ENCODE measurements at regions not wholly inside any gene's neighbourhood (a gene's known extent, or its start where the extent isn't known, plus 50 kb on each side); places are given as distances from the start of the nearest gene placed in this dataset.

DNA sequence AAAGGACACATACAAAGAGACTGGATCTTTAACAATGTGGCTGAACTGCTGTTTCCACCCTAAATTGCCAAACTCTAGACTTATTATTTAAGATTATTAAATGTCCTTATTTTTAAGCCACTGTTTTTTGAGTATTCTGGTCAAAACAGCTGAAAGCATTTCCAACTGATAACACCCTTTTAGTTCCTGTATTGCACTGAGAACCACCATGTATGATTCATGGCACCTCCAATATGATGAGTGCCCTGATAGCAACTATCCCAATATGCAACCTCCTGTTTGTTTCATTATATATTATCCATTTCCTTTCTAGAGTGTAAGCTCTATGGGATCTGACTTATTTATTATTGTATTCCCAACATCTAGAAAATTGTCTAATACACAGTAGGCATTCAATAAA is 269.4 kb downstream of the HHIPL2 start:
- Histone ChIP-seq H3K27ac (ENCODE audit: low read depth in 2 of 2, low read length in 2 of 2) (no peak overlapping the region), H3K4me3 (ENCODE audit: low read length in 3 of 3) (no peak overlapping the region), H3K36me3 (ENCODE audit: control insufficient read depth in 2 of 3, insufficient read depth in 3 of 3, low read length in 3 of 3) (no peaks in the 10 kb centered on the region), H3K27me3 (ENCODE audit: control insufficient read depth, insufficient read depth, low read length) (no peaks in the 10 kb centered on the region), H3K9ac (ENCODE audit: low read length in 3 of 3) (no peak overlapping the region), H3K4me1 (ENCODE audit: control insufficient read depth in 2 of 3, insufficient read depth in 2 of 3, low read depth in 1 of 3, low read length in 3 of 3) (no peaks in the 10 kb centered on the region), H3K9me3 (ENCODE audit: control insufficient read depth in 2 of 3, insufficient read depth in 1 of 3, low read length in 3 of 3) (no peaks in the 10 kb centered on the region)
- intact Hi-C loops (cut with DNase I), result no loop called here
- TF ChIP-seq, protein P1, sequence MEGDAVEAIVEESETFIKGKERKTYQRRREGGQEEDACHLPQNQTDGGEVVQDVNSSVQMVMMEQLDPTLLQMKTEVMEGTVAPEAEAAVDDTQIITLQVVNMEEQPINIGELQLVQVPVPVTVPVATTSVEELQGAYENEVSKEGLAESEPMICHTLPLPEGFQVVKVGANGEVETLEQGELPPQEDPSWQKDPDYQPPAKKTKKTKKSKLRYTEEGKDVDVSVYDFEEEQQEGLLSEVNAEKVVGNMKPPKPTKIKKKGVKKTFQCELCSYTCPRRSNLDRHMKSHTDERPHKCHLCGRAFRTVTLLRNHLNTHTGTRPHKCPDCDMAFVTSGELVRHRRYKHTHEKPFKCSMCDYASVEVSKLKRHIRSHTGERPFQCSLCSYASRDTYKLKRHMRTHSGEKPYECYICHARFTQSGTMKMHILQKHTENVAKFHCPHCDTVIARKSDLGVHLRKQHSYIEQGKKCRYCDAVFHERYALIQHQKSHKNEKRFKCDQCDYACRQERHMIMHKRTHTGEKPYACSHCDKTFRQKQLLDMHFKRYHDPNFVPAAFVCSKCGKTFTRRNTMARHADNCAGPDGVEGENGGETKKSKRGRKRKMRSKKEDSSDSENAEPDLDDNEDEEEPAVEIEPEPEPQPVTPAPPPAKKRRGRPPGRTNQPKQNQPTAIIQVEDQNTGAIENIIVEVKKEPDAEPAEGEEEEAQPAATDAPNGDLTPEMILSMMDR (IDR thresholded peaks at IDR 0.05; ENCODE audit: borderline replicate concordance, extremely low read depth, insufficient read depth), result no peak
- DNase-seq, result no peak
- FAIRE-seq, result no peak

DNA sequence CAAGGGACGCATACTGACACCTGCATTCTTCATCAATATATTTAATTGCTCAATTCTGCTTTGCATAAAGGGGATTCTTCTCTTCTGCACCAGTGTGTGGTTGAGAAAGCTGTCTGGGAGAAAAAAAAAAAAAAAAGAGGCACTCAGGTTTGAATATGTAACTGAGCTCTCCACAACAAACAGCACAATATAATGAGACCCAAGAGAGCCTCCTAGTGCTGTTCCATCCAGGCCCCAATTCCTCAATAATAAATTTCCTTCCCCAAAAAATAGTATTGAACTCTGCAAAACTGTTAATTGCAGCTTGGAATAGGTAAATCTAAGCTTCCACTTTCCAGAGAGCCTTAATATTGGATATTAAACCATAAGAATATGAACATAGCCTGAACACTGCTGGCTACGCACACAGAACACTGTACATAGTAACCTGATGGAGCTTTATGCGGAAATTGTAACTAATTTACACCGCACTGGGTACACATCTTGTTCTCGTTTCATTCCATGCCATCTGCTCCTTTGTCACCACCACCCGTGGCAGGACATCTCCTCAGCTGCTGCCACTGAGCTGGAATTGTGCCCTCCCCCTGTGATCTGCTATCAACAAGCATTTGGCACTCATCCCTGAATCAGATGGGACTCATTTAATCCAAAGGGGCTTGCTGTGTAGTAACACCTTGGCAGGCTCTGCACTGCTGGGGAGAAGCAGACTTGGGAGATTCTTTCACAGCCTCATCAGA is 272.0 kb downstream of the HHIPL2 start:
- no peak for FAIRE-seq

DNA sequence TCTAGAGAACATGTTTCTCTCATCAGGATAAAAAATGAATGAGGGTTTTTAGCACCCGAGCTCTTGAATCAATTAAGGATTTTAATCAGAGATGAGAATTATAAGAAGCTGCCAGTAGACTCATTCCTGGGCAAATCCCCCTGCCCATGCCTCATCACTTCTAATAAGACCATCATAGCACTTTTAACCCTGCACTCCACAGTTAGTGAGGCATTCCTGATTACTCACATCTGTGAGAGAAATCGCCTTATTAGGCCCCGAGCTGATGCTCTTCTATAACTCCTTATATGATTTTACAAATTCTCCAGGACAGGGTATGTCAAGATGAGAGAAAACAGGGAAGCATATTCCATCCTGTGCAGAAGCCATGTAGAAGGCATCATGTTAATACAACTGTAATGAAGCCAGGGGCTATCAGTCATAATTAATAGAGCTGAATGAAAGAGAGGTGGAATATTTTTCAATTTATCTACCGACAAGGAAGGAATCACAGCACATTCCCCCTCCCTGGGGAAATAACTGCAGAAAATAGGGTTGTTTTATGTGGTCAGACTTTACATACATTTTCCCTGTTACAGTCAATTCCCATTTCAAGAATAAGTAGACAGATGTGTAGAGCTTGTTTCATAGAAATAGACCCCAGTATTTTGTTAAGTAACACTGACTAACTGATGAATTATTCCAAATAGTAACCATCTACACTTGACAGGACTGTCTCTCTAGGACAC is 272.7 kb downstream of the HHIPL2 start:
- FAIRE-seq (no peak), DNase-seq (no peak)
- H3K9me3 ChIP-seq (ENCODE audit: control insufficient read depth in 2 of 3, insufficient read depth in 1 of 3, low read length in 3 of 3), result no peaks in the 10 kb centered on the region
- no peak overlapping the region for H3K4me3 ChIP-seq (ENCODE audit: low read length in 3 of 3)
- H3K9ac ChIP-seq (ENCODE audit: low read length in 3 of 3), result no peak overlapping the region
- H3K4me1 ChIP-seq (ENCODE audit: control insufficient read depth in 2 of 3, insufficient read depth in 2 of 3, low read depth in 1 of 3, low read length in 3 of 3), result no peaks in the 10 kb centered on the region
- no peak overlapping the region for H3K27ac ChIP-seq (ENCODE audit: low read depth in 2 of 2, low read length in 2 of 2)
- TF ChIP-seq, protein P1 (IDR thresholded peaks at IDR 0.05; ENCODE audit: borderline replicate concordance, extremely low read depth, insufficient read depth), result no peak
- intact Hi-C loops (cut with DNase I), result no loop called here
- H3K27me3 ChIP-seq (ENCODE audit: control insufficient read depth, insufficient read depth, low read length), result no peaks in the 10 kb centered on the region
- no peaks in the 10 kb centered on the region for H3K36me3 ChIP-seq (ENCODE audit: control insufficient read depth in 2 of 3, insufficient read depth in 3 of 3, low read length in 3 of 3)

More for the DNA sequence above, 272.0 kb downstream of the HHIPL2 start:
- intact Hi-C loops (cut with DNase I), result no loop called here
- TF ChIP-seq, protein P1 (IDR thresholded peaks at IDR 0.05; ENCODE audit: borderline replicate concordance, extremely low read depth, insufficient read depth), result no peak
- Histone ChIP-seq H3K36me3 (ENCODE audit: control insufficient read depth in 2 of 3, insufficient read depth in 3 of 3, low read length in 3 of 3) (no peaks in the 10 kb centered on the region), H3K27me3 (ENCODE audit: control insufficient read depth, insufficient read depth, low read length) (no peaks in the 10 kb centered on the region), H3K4me1 (ENCODE audit: control insufficient read depth in 2 of 3, insufficient read depth in 2 of 3, low read depth in 1 of 3, low read length in 3 of 3) (no peaks in the 10 kb centered on the region), H3K9ac (ENCODE audit: low read length in 3 of 3) (no peak overlapping the region), H3K27ac (ENCODE audit: low read depth in 2 of 2, low read length in 2 of 2) (no peak overlapping the region), H3K9me3 (ENCODE audit: control insufficient read depth in 2 of 3, insufficient read depth in 1 of 3, low read length in 3 of 3) (no peaks in the 10 kb centered on the region), H3K4me3 (ENCODE audit: low read length in 3 of 3) (no peak overlapping the region)
- DNase-seq, result no peak
